GM18507 (cell line): ENCODE measurements at regions not wholly inside any gene's neighbourhood (a gene's known extent, or its start where the extent isn't known, plus 50 kb on each side); places are given as distances from the start of the nearest gene placed in this dataset.

Source experiments
- DNase-seq: peaks from one replicate; pipeline ENCODE4 v3.0.0; 2011; ENCODE audit warnings: low read depth; ENCODE audit not compliant: insufficient read length; ENCODE audit errors: extremely low spot score
- FAIRE-seq: peaks from 2 replicates; lab custom pipeline; 2011; peaks lifted over from hg19 to GRCh38; lab: Jason Lieb, UNC

DNA sequence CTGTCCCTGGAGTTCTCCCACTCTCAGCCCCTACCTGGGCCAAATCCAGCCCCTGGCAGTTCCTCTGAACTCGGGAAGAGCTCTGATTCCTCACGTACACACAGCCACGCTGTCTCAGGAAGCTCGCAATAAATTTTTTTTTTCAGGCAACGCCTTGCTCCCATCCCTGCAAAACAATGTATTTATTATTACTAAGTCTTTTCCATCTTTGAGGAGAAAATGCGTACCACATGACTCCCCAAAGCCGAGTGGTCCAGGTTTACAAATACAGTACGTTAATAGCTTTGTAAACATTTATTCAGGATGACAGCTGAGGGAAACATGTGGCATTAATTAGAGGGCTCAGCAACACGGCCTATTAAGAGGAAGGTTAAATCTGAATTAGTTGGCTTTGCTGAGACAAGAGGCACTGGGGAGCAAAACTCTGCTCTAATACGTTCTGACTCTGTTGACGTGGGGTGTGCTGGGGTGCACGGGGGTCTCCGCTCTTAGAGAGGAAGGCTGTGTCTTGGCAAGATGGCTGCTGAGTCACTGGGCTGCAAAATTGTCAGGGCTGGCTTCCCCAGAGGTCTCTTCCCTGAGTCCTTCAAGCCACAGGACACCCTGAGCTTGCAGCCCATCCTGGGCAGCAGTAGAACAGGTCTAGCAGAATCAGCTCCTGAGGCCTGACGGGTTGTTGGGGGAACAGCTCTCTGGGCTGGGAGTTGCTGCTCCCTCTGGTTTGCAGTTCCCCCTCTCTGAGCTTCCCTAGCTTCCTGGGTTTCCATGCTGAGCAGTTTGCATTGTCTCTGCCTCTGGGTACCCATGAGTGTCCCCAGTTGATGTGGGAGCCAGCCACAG, 185.2 kb upstream of the TBX3 start:
- DNase-seq = no peak

DNA sequence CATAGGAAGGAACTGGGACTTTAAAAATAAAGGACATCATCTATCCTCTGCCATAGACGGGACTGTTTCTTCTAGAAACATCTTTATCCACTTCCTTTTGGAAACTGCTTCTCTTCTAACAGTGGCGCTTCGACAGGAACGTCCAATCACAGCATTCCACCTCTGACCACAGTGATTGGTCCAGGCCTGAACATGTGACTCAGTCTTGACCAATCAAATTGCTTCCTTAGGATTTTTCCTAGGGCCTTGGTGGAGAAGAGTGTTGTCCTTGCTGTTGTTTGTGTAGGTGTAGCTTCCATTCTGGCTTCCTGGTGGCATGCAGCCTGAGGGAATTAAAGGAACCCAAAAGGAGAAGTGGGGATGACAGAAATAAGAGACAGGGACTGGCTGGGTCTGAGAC, 182.4 kb upstream of the TBX3 start:
- DNase-seq = no peak
- no peak for FAIRE-seq

More for the DNA sequence above, 185.2 kb upstream of the TBX3 start:
- FAIRE-seq = no peak

DNA sequence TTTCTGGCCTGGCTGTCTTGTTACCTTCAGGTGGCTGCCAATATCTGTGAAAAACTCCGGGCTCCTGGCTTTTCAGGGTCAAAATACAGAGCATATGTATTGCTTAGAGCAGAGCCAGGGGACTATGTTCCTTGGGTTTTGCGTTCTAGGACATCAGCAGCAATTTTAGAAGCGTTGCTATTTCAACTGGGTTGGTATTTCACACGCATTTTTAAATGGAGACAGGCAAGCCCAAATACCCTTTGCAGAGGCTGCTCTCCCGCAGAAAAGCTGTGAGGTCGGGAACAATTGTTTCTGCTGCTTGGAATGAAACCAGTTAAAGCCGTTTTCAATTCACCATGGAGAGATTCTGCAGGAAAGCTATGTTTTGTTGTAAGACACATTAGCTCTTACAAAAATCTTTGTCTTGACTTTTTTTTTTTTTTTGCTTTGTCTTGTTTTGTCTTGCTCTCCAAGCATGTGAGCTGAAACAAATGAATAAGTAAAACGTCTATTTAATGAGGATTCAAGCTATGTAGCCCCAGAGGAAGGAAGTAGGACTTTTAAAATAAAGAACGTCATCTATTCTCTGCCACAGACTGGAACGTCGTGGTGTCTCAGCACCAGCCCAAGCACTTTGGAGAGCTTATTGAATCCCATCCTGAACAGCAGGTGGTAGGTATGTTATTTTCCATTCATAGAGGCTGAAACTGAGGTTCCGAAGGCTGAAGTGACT, 181.0 kb upstream of the TBX3 start:
- no peak for FAIRE-seq
- no peak for DNase-seq

DNA sequence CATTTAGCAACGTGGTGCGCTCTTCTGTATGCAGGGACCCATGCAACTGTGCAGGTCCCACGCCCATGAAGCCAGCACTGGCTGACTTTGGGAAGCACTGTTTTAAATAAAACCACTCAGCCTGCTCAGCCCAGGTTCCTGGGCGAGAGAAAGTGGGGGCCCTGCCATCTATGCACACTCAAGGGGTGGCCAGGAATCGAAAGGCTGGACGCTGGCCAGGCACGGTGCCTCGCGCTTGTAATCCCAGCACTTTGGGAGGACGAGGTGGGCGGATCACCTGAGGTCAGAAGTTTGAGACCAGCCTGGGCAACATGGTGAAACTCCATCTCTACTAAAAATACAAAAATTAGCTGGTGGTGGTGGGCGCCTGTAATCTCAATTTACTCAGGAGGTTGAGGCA, 179.9 kb upstream of the TBX3 start:
- FAIRE-seq (no peak), DNase-seq (no peak)

DNA sequence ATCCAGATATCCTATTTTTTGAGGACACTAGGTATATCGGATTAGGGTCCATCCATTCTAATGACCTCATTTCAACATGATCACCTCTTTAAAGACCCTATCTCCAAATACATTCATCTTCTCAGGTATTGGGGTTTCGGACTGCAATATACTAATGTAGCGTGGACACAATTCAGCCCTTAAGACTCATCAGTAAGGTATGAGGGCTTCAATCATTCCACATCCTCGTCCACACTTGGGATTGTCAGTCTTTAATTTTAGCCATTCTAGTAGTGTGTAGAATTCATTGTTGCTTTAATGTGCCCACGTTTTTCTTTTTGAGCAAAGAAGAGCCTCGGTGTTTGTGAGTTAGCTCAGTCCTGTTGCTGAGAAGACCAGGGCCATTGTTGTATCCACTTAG, 177.0 kb upstream of the TBX3 start:
- FAIRE-seq = no peak

DNA sequence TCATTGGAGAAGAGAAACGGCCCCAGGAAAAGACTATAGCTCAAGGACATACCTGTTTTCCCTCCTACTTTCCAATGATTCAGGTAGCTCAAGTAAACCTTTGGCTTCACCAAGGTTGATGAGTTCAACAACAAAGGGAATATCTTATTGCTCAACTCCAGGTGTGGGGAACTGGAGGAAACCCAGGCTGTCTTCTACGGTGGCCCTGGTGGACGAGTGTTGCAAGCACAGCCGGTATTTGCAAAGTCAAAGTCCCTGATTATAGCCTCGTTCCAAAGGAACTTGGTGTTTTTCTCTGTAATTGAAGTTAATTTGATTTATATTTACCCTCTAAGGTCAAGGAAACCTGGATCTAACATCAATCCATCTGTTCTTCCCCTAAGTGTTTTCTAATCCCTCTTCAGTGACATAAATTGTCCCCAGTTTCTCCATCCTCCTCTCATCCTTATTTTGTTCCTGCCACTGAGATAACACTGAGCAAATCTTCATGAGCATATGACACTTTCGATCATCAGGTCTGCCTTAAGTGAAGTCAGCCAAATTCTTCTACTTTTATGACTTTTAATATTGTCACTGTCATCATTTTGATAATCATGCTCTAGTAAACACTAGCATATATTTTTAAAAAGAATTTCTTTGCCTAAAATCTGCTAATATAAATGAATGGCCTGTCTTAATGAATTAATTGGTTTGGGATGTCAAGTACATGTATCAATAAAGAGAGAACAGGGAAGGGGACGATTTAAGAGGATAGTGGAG, 174.6 kb upstream of the TBX3 start:
- no peak for FAIRE-seq
- no peak for DNase-seq

More for the DNA sequence above, 177.0 kb upstream of the TBX3 start:
- DNase-seq = no peak

DNA sequence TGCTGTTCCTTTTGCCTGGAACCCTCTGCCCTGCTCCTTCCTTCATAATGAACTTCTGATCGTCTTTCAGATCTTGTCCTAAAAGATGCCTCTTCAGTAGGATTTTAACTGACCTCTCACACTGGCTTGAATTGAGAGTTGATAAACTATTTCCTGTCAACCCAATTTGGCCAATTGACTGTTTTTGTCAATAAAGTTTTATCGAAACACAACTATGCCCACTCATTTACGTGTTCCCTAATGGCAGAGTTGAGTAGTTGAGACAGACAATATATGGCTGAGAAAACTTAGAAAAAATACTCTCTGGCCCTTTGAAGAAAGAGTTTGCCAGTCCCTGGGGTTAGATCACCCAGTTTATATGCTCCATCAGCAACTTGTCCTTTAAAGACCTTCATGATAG, 171.7 kb upstream of the TBX3 start:
- no peak for FAIRE-seq
- no peak for DNase-seq

DNA sequence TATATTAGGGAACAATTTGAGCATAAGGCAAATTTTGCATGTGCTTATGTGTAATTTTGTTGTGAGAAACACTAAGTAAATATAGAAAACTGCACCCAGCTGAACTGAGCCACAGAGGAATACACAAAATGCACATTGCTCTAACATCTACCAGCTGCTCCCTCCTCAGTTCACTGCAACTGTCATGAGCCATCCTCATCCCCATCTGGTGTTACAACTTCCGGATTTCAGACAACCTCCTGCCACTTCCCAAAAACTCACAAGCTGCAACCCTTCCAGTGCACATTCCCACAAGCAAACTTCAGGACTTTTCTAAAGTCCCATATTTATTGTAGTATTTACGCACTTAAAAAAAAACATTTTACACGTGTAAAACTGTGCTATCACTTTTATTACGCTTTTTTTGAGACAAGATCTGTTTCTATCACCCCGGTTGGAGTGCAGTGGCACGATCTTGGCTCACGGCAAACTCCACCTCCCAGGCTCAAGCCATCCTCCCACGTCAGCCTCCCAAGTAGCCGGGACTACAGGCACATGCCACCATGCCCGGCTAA, 169.1 kb upstream of the TBX3 start:
- no peak for FAIRE-seq

DNA sequence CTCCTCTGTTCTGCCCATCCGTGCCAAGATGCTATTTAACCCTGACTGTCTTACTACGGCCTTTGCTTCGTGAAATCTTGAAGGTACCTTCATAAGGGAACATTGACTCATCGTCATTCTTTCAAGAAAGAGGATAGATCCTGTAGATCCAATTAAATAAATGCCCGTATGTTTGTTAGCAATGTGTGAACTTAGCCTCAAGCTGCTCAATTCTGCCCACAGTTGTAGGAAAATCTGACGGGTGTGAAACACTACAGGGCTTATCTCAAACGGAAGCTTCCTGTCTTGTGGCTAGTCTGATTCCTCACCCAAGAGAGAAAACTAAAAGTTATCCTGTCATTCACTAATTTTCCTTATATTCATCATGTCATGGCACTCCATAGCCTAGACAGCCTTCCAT, 168.0 kb upstream of the TBX3 start:
- FAIRE-seq (no peak), DNase-seq (no peak)

More for the DNA sequence above, 169.1 kb upstream of the TBX3 start:
- no peak for DNase-seq

DNA sequence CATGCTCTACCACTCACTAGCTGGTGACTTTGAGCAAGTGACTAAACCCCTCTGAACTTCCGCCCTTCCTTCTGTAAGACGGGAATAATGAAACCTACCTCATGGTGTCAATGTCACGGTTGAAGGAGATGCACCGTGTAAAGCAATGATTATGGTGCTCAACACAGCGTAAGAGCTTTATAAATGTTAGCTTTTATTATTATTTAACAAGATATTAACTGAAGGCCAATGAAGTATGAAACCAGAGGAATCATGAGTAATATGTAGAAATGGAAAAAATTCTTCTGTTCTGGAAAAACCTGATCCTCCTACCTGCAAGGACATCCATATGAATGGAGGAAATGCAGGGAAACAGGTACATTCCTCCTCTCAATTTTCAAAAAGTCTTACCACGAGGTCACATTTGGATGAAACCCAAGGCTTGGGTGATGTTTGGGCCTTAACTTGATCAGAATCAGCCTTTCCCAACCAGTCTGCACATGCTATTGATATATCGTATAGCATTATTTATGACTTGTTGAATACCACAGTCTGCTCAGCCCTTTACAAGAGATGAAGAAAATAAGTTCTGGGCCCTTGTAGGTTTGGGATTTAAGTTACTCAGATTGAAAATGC, 166.8 kb upstream of the TBX3 start:
- FAIRE-seq = no peak
- no peak for DNase-seq

DNA sequence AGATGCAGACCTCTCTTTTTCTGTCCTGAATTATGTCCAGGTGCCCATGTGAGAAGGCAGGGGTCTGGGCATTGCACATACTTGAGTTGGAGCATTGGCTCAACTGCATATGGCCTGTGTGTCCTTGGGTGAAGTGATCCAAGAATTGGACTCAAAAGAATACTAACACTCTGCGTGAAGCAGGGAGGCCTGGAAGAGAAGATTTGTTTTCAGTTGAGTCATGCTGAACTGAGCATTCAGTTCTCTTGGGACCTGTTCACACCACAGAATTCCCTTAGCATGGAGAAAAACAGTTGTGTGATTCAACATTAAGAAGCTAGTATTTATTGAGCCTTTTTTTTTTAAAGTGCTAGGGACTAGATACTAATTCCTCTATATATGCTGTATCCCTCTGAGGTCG, 164.7 kb upstream of the TBX3 start:
- DNase-seq (no peak), FAIRE-seq (no peak)

DNA sequence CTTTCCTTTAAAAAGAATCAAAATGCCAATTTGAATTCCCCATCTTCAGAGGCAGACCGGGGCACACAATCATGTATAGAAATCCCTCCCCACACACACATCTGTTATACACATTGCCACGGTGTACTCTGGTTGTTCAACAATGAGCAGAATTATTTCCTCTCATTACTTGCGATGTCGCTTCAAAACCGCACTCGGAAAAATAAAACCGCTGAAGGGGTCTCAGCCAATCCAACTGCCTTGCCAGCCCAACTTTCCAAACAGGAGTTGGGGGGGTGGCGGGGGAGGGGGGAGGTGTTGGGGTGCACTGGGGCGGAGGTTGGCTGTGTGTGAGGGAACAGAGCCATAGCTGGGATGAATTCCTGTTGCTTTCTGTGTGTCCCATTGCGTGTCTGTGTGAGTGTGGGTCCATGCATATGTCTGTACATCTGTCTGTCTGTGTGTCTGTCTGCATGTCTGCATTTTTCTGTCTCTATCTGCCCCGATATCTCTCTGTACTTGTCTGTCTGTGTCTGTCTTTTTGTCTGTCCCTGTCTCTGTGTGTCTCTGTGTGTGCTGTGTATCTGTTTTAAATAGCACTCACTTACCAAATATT, 163.6 kb upstream of the TBX3 start:
- FAIRE-seq (no peak), DNase-seq (no peak)

DNA sequence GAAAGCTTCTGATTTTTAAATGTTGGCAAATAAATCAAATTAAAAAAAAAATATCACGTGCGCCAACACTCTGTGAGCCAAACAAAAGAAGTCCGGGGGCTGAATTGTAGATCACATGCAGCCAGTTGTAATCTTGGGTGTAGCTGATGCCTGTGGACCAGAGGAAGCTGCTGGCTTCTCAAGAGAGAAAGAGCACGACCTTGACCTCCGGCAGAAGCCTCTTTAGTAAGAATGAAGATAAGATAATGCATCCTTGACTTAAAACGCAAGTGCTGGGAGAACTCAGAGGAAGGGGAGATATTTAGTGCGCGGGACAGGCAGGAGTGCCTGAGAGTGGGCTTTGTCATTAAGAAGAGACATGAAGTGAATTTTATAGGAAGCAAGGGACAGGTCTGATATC, 162.8 kb upstream of the TBX3 start:
- DNase-seq (no peak), FAIRE-seq (no peak)

DNA sequence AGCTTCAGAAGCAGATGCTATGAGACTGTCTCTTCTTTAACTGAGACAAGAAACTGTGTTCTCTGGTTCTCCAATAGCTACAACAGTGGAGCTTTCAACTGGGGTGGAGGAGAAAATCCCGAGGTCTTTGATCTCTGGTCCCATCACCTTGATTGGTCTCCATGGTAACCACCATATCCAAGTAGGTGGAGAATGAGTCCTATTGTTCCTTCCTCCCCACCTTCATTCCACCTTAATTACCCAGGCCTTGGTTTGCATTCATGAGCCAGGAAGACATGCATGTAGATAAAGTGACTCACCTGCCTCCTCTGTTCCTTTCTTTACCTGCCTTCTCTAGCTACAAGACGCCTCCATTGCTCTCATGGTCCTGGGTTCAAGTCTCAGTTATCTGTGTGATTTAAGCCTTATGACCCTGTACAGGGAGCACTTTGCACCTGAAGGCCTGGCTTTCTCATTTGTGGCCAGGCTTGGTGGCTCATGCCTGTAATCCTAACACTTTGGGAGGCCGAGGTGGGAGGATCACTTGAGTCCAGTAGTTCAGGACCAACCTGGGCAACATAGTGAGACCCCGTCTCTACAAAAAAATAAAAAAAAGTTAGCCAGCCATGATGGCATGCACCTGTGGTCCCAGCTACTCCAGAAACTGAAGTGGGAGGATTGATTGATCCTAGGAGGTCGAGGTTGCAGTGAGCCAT, 157.7 kb upstream of the TBX3 start:
- FAIRE-seq (no peak), DNase-seq (no peak)

DNA sequence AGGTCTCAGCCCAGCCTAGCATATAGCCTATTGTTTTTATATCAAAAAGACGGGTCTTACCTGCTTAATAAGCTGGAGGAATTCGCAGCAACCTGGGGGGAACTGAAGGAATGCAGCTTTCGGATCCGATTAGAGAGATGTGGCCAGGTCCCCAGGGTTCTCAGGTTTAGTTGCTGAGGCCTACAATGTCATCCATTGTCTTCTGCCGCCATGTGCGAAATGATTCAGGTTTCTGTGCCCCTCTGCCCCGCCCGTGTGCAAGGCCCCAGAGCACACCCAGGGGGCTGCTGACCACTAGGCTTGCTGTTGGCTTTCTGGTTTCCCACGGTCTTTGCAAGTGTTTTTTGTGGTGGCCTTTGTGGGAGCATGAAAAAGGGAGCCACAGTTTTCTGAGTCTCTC, 154.5 kb upstream of the TBX3 start:
- no peak for DNase-seq
- no peak for FAIRE-seq

DNA sequence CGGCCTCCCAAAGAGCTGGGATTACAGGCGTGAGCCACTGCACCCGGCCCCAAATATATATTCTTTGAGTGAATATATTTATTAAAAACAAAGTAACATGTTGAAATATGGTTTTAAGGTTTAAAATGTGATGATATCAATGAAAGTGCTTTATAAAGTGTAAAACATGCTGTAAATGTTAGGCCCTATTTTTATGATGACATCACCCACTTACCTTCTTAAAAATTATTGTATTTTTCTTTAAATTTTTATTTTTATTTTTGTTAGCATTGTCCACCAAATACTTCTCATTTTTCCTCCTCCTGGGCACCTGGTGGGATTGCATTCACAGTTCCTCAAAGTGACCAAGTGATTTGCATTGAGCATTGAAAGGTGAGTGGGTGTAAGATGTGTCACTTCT, 152.6 kb upstream of the TBX3 start:
- DNase-seq (no peak), FAIRE-seq (no peak)

DNA sequence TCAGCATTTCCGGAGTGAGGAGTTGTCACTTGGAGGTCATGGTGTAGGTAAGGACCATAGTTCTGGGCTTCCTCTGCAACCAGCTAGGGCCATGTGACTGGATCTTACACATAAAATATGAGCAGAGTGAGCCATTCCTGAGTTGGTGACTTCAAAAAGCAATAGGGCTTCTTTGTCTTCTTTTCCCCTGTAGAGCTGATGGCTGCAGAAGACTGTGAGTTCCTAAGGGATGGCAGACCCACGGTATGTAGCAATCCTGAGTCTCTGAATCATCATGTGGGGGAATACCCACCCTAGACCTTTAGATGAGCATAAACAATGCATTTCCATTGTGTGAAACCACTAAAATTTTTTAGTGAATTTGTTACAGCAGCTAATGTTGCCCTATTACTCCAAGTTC, 151.1 kb upstream of the TBX3 start:
- FAIRE-seq = no peak
- no peak for DNase-seq

DNA sequence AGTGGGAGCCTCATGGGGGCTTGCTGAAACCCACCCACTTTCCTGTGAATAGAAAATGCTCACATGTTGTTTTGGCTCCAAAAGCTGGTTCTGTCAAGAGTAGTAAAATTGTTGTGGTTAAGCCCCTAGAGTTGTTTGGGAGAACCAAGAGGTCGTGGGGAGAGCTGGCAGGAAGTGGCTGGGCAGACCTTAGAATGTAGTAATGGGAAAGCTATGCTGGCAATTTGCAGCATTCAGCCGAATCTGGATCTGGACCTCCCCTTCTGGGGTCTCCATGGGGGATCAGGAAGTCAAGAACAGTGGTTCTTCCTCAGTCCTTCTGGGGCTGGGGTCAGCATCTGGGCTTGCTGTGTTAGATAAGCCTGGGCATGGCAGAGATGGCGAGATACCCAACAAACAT, 150.6 kb upstream of the TBX3 start:
- no peak for DNase-seq

DNA sequence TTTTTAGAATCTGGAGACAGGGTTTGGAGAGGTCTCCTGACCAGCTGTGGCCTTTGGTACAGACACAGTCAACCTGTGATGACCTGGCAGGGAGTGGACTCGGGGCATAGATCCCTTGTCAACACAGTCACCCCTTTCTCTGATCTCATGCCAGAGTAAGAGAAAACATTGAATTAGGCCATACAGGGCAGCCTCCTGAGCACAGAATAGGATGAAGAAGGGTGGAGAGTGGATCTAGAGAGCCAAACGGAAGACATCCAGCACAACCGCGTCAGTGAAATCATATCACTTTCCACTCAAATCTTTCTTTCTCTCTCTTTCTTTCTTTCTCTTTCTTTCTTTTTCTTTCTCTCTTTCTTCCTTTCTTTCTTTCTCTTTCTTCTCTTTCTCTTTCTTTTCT, 145.9 kb upstream of the TBX3 start:
- DNase-seq = no peak
- no peak for FAIRE-seq

More for the DNA sequence above, 150.6 kb upstream of the TBX3 start:
- no peak for FAIRE-seq
